Peyer's patch (tissue), 4 donors: ENCODE measurements at regions not wholly inside any gene's neighbourhood (a gene's known extent, or its start where the extent isn't known, plus 50 kb on each side); places are given as distances from the start of the nearest gene placed in this dataset.

Source experiments
- CTCF ChIP-seq, 6 experiments: fragments of 450-650 bp in 4 of 6; fragments of 200-600 bp in 2 of 6; sonication (generic) in 1 of 6; IDR thresholded peaks; one replicate each; pipeline ENCODE4 v1.5.1; 2017 to 2019; ENCODE audit warnings: antibody characterized with exemption in 6 of 6, mild to moderate bottlenecking in 3 of 6, moderate library complexity in 1 of 6
- POLR2A ChIP-seq, 2 donors: fragments of 450-650 bp; IDR thresholded peaks; one replicate each; pipeline ENCODE4 v1.5.1; 2017; ENCODE audit warnings: antibody characterized with exemption in 2 of 2, mild to moderate bottlenecking in 2 of 2, moderate library complexity in 2 of 2

GRCh38 chr3:8187996-8188395 is 313.6 kb upstream of the LMCD1 start:
- TF ChIP-seq POLR2A (IDR thresholded peaks at IDR 0.05) (no peak), CTCF (IDR thresholded peaks at IDR 0.05) (no peak)
